HFFc6 (cell line): ENCODE measurements at regions not wholly inside any gene's neighbourhood (a gene's known extent, or its start where the extent isn't known, plus 50 kb on each side); places are given as distances from the start of the nearest gene placed in this dataset.
"Not testable (repeated sequence)": the region's sequence is repeated elsewhere in the genome, so short reads cannot be mapped to it uniquely, and the experiment has no call there.

Source experiments
- DNase-seq: peaks from one replicate; pipeline ENCODE4 v3.0.0-alpha.2; 2018
- H3K27ac Mint-ChIP-seq: 2 replicates; pipeline ENCODE4 v1.8.0; 2020; ENCODE audit warnings: mild to moderate bottlenecking, mixed read lengths
- H3K27me3 Mint-ChIP-seq: 2 replicates; pipeline ENCODE4 v1.8.0; 2021; ENCODE audit warnings: mild to moderate bottlenecking, moderate library complexity, mixed read lengths; ENCODE audit not compliant: insufficient read depth
- H3K36me3 Mint-ChIP-seq: 2 replicates; pipeline ENCODE4 v1.8.0; 2021; ENCODE audit warnings: low read depth, mixed read lengths
- H3K4me1 Mint-ChIP-seq: 2 replicates; pipeline ENCODE4 v1.8.0; 2020; ENCODE audit warnings: low read depth, mixed read lengths
- H3K4me3 Mint-ChIP-seq: 2 replicates; pipeline ENCODE4 v1.8.0; 2020; ENCODE audit warnings: mild to moderate bottlenecking, moderate library complexity, mixed read lengths
- H3K9me3 Mint-ChIP-seq: 2 replicates; pipeline ENCODE4 v1.8.0; 2020; ENCODE audit warnings: mild to moderate bottlenecking, mixed read lengths
- TF ChIP-seq, protein P1 (sequence below): fragments of 200-600 bp; sonication (generic); IDR thresholded peaks from 2 replicates; pipeline ENCODE4 v1.5.0; 2021; ENCODE audit warnings: antibody characterized with exemption, mild to moderate bottlenecking

DNA sequence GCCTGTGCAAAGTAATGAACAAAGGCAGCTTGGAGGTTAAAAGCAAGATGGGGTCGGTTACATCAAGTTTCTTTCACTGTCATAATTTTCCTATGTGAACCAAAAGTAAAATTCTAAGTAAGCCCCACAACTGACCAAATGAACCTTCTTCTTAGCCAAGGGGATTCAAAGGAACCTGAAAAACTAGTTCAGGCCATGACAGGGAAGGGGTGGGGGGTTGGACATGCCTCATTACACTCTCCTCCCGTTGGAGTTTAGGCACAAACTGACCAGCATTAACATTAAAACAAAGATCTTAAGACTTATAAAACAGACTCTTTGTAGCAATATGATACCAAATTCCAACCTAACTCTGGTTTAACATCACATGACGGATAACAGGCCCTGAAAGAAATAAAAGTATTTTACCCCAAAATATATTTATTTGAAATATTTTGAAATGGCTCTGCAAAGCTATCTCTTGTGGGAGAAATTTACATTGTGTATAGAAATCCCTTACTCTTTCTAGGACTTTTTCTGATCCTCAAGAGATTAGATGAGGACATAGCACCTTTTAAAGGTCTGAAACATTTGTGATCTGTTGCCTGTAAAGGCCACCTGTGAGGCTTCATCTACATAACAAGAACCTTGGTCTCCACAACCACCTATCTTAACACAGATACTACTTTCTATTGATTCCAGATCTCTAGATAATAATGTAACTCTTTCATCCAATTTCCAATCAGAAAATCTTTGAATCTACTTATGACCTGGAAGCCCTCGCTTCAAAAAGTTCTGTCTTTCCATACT lies 1829.0 kb upstream of the MIR17HG start:
- peaks cover 28% of the 10 kb centered on the region for H3K9me3 Mint-ChIP-seq
- H3K4me1 Mint-ChIP-seq: no peaks in the 10 kb centered on the region
- TF ChIP-seq, protein P1, sequence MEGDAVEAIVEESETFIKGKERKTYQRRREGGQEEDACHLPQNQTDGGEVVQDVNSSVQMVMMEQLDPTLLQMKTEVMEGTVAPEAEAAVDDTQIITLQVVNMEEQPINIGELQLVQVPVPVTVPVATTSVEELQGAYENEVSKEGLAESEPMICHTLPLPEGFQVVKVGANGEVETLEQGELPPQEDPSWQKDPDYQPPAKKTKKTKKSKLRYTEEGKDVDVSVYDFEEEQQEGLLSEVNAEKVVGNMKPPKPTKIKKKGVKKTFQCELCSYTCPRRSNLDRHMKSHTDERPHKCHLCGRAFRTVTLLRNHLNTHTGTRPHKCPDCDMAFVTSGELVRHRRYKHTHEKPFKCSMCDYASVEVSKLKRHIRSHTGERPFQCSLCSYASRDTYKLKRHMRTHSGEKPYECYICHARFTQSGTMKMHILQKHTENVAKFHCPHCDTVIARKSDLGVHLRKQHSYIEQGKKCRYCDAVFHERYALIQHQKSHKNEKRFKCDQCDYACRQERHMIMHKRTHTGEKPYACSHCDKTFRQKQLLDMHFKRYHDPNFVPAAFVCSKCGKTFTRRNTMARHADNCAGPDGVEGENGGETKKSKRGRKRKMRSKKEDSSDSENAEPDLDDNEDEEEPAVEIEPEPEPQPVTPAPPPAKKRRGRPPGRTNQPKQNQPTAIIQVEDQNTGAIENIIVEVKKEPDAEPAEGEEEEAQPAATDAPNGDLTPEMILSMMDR: no peak
- no peak overlapping the region for H3K4me3 Mint-ChIP-seq
- no peak for DNase-seq
- H3K36me3 Mint-ChIP-seq: no peaks in the 10 kb centered on the region
- H3K27me3 Mint-ChIP-seq: no peaks in the 10 kb centered on the region
- H3K27ac Mint-ChIP-seq: no peak overlapping the region

DNA sequence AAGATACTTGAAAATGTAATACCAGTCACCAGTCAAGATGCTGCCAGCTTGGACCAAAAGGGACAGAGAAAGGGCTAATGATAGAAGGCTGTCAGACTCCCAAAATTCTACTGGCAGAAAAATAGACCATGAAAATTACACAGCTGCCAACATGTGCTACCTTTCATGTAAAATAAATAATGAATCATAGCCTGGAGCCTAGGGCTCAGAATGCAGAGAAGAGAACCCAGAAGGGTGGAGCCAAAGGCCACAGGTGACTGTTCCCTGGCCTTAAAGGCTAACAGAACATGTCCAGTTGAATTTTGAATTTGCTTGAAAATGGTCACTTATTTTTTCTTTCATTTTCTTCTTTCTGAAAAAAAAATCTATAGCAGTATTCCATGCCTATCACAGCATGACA lies 1827.0 kb upstream of the MIR17HG start:
- TF ChIP-seq, protein P1: no peak
- no peaks in the 10 kb centered on the region for H3K27me3 Mint-ChIP-seq
- no peak for DNase-seq
- no peak overlapping the region for H3K4me3 Mint-ChIP-seq
- H3K27ac Mint-ChIP-seq: no peak overlapping the region
- no peaks in the 10 kb centered on the region for H3K36me3 Mint-ChIP-seq
- H3K9me3 Mint-ChIP-seq: peaks cover 26% of the 10 kb centered on the region
- no peaks in the 10 kb centered on the region for H3K4me1 Mint-ChIP-seq

DNA sequence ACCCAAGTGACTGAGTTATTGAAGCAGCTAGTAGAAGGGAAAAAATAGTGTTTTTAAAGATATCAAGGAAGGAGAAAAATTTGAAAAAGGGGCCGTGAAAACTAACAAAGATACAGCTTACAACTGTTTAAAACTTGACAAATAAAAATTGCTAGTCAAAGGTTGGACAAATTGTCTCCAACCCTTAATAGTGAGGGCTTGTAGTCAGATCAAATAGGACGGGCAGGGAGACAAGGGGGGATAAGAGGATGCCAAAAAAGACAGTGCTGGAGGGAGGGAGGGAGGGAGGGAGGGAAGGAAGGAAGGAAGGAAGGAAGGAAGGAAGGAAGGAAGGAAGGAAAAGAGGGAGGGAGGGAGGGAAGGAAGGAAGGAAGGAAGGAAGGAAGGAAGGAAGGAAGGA lies 1825.8 kb upstream of the MIR17HG start:
- peaks cover 32% of the 10 kb centered on the region for H3K9me3 Mint-ChIP-seq
- H3K4me1 Mint-ChIP-seq, H3K36me3 Mint-ChIP-seq, H3K27me3 Mint-ChIP-seq, H3K27ac Mint-ChIP-seq, H3K4me3 Mint-ChIP-seq, DNase-seq: not testable (repeated sequence)

DNA sequence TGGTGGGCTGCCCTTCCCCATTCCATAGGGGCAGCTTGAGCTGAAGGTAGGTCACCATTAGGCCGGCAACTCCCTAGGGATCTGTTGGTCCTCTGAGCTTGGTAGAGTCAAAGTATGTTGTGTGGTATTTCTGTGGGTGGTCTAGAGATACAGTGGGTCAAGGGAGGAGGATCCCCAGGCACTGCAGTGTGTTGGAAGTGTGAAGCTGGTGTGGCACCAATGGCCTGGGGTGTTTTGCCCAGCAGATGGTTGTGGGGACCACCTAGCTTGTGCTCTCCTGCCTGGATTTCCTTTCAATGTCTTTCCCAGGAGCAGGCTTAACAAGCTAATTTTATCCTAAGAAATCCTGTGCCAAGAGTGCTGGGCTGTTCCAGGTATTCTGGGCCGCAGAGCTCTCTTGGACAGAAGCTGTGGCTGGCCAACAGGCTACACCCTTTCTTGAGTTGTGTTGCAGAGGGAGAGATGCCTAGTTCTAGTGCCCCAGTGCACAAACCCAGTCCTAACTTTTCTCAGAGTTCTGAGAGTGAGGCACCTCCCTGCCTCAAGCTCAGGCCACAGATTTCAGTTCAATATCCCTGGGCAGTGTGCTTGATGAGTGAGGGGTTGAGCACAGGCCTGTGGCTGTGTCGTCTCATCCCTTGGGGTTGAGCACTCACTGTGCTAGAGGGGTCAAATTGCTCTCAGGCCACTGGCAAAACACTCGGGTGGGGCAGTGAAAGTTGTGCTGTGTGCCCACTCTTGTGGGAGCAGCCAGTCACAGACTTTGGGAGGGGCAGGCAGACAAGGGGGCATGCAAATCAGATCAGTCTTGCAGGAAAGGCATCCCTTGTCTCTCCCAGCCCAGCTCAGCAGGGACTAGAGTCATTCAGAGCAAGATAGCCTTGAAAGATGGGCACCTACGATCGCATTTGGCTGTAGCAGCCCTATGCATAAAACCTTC lies 1806.1 kb upstream of the MIR17HG start:
- TF ChIP-seq, protein P1: no peak
- H3K27ac Mint-ChIP-seq: no peak overlapping the region
- no peak overlapping the region for H3K4me3 Mint-ChIP-seq
- no peaks in the 10 kb centered on the region for H3K27me3 Mint-ChIP-seq
- H3K9me3 Mint-ChIP-seq: peaks cover 28% of the 10 kb centered on the region
- no peaks in the 10 kb centered on the region for H3K36me3 Mint-ChIP-seq
- DNase-seq: no peak
- H3K4me1 Mint-ChIP-seq: no peaks in the 10 kb centered on the region

DNA sequence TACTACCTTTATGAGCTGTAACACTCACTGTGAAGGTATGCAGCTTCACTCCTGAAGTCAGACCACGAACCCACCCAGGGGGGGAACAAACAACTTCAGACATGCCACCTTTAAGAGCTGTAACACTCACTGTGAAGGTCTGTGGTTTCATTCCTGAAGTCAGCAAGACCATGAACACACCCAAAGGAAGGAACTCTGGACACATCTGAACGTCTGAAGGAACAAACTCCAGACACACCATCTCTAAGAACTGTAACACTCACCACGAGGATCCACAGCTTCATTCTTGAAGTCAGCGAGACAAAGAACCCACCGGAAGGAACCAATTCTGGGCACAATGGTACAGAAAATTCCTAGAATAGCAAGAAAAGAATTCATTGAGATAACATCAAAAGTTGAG lies 1796.5 kb upstream of the MIR17HG start:
- Mint-ChIP-seq H3K4me3 (no peak overlapping the region), H3K27ac (no peak overlapping the region), H3K27me3 (no peaks in the 10 kb centered on the region), H3K36me3 (no peaks in the 10 kb centered on the region), H3K4me1 (no peaks in the 10 kb centered on the region), H3K9me3 (peaks cover 12% of the 10 kb centered on the region)
- DNase-seq: no peak
- TF ChIP-seq, protein P1: no peak

DNA sequence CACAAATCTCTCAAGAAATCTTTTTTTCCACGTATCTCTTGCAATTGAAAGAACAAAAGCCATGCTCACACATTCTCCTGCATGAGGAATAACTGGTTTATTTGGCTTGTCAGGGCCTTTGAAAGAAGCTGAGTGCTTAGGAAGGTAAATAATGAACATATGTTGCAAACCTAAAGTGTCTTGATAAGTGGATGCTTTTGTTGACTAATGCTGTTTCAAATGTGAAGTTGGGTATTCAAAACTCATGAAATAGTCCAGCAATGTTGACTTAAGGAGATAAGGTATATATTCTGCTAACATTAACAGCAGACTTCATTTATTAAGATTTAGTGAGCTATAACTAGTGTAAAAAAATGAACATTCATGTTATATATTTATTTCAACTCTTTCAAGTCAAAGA lies 1792.7 kb upstream of the MIR17HG start:
- H3K27ac Mint-ChIP-seq: no peak overlapping the region
- H3K36me3 Mint-ChIP-seq: no peaks in the 10 kb centered on the region
- H3K27me3 Mint-ChIP-seq: no peaks in the 10 kb centered on the region
- H3K9me3 Mint-ChIP-seq: no peaks in the 10 kb centered on the region; the same call in 1 of the 2 replicates
- TF ChIP-seq, protein P1: no peak
- H3K4me1 Mint-ChIP-seq: no peaks in the 10 kb centered on the region
- DNase-seq: no peak
- no peak overlapping the region for H3K4me3 Mint-ChIP-seq
